GM21825 (cell line): ENCODE measurements at regions not wholly inside any gene's neighbourhood (a gene's known extent, or its start where the extent isn't known, plus 50 kb on each side); places are given as distances from the start of the nearest gene placed in this dataset.

Experiments
- ATAC-seq: cut with Tn5 transposase; IDR thresholded peaks from one replicate; pipeline ENCODE4 v1.9.1; 2021; ENCODE audit warnings: mild to moderate bottlenecking, moderate library complexity; ENCODE audit not compliant: unreplicated experiment

- no peak for ATAC-seq
Observed at GRCh38 chr20:60725311-60725906, 526.7 kb upstream of the CDH4 start.

- ATAC-seq, result no peak
Observed at GRCh38 chr20:60727425-60727824, 524.6 kb upstream of the CDH4 start.

GRCh38 chr20:60728705-60729104 lies 523.4 kb upstream of the CDH4 start:
- ATAC-seq, result no peak

GRCh38 chr20:60729135-60729900 lies 522.7 kb upstream of the CDH4 start:
- no peak for ATAC-seq

GRCh38 chr20:60732322-60732721 lies 519.7 kb upstream of the CDH4 start:
- ATAC-seq, result no peak

- ATAC-seq, result no peak
Observed at GRCh38 chr20:60748086-60748485, 504.0 kb upstream of the CDH4 start.

- ATAC-seq, result no peak
Observed at GRCh38 chr20:60749804-60750602, 502.1 kb upstream of the CDH4 start.

- ATAC-seq, result no peak
Observed at GRCh38 chr20:60750909-60751308, 501.2 kb upstream of the CDH4 start.

- ATAC-seq, result no peak
Observed at GRCh38 chr20:60751826-60752225, 500.2 kb upstream of the CDH4 start.

- no peak for ATAC-seq
Observed at GRCh38 chr20:60752741-60753420, 499.2 kb upstream of the CDH4 start.

GRCh38 chr20:60754856-60755255 lies 497.2 kb upstream of the CDH4 start:
- no peak for ATAC-seq

- no peak for ATAC-seq
Observed at GRCh38 chr20:60759651-60760050, 492.4 kb upstream of the CDH4 start.

- no peak for ATAC-seq
Observed at GRCh38 chr20:60760256-60761000, 491.6 kb upstream of the CDH4 start.

GRCh38 chr20:60761056-60761455 lies 491.0 kb upstream of the CDH4 start:
- ATAC-seq, result no peak

GRCh38 chr20:60762386-60762785 lies 489.7 kb upstream of the CDH4 start:
- no peak for ATAC-seq

GRCh38 chr20:60764328-60764727 lies 487.7 kb upstream of the CDH4 start:
- ATAC-seq, result no peak

- no peak for ATAC-seq
Observed at GRCh38 chr20:60764771-60765170, 487.3 kb upstream of the CDH4 start.

GRCh38 chr20:60765821-60766403 lies 486.1 kb upstream of the CDH4 start:
- no peak for ATAC-seq

- no peak for ATAC-seq
Observed at GRCh38 chr20:60768216-60768615, 483.8 kb upstream of the CDH4 start.

- ATAC-seq, result no peak
Observed at GRCh38 chr20:60780388-60781025, 471.6 kb upstream of the CDH4 start.
